ENCODE measurements at regions not wholly inside any gene's neighbourhood (a gene's known extent, or its start where the extent isn't known, plus 50 kb on each side); places are given as distances from the start of the nearest gene placed in this dataset.

DNA sequence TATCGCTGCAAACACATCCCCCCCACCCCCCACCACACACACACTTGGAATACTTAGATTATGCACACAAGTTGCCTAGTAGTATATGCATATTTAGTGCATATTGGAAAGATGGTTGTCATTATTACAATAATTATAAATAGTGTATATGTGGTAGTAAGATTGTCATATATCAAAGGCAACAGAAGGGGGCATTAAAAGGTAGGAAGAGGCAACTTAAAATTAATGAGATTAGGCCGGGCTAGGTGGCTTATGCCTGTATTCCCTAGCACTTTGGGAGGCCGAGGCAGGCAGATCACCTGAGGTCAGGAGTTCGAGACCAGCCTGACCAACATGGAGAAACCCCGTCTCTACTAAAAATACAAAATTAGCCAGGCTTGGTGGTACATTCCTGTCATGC lies 52.1 kb downstream of the GSC start:
- DNase-seq (ENCODE audit: low read depth in 2 of 2), result no peak

DNA sequence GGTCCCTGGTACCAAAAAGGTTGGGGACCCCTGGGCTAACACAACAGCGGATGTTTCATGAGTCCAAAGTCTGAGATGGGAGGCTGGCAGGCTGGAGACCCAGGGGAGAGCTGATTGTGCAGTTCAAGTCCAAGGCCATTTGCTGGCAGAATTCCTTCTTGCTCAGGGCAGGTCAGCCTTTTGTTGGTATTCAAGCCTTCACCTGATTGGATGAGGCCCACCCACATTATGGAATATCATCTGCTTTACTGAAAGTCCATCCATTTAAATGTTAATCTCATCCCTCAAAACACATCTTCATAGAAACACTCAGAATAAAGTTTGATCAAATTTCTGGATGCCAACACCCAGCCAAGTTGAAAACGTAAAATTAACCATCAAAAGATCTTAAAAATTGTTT lies 52.9 kb downstream of the GSC start:
- DNase-seq (ENCODE audit: low read depth in 2 of 2), result no peak

DNA sequence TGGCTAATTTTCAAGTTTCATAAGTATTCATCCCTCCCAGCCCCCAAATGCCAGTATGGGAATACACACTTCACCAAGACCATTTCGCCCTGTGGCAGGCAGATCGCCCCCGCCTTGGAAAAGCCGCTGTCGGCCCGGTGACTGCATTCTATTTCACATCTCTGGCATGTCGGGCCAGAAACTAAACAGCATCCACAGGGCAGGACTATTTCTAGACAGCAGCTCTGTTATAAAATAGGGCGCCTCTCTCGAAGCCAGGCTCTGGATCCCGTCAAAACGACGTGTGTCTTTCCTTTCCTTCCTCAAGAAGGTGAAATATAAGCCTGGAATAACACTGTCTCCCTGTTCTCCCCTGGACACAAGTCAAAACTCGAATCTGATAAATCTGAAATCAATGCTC lies 56.8 kb downstream of the GSC start:
- DNase-seq (ENCODE audit: low read depth in 2 of 2), result no peak

DNA sequence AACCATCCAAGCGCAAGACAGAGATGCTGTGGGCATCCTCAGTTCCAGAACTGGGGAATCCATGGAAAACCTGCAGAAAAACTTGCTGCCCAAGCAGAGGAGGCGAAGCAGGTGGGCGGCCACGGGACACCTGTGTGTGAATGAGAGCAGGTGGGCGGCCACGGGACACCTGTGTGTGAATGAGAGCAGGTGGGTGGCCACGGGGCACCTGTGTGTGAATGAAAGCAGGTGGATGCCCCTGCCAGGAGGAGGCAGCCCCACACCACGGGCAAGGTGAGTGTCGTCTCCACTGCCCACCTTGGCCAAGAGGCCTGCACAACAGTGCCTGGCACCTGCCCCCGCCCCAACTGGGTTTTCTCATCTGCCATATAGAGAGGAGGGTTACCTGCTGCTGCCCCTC lies 59.2 kb downstream of the GSC start:
- no peak for DNase-seq (ENCODE audit: low read depth in 2 of 2)

GRCh38 chr14:94707494-94707893 lies 62.4 kb downstream of the GSC start:
- no peak for DNase-seq (ENCODE audit: low read depth in 2 of 2)

DNA sequence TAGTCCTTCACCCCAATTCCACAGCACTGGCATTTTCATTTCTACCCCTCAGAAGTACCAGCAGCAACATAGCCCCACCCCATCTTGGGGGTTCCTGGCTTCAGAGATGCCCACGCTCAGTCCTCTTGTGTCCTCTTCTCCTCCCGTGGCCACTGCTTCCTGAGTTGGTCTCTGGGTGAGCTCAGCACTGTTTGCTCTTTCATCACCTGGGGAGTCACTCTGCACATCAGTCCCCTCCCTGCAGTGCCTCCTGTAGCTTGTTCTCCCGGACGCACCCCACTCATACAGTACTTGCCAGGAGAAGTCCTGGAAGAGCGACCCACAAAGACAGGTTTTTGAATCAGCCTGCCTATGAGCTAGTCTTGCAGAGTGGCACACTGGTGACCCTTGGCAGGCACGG lies 63.8 kb downstream of the GSC start:
- no peak for DNase-seq (ENCODE audit: low read depth in 2 of 2)

GRCh38 chr14:94702629-94703028 lies 67.3 kb downstream of the GSC start:
- no peak for DNase-seq (ENCODE audit: low read depth in 2 of 2)

DNA sequence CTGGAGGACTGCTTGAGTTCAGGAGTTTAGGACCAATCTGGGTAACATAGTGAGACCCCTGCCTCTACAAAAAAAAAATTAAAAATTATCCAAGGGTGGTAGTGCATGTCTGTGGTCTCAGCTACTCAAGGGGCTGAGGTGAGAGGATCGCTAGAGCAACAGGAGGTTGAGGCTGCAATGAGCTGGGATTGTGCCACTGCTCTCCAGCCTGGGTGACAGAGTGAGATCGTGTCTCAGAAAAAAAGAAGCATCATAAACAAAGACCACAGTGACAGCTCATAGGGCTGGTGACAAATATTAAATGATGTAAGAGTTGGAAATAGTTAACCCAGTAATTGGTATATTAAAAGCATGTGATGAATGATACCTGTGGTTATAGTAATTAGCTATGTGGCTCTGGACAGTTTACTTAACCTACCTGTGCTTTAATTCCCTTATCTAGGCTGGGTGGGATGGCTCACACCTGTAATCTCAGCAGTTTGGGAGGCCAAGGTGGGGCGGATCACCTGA lies 68.0 kb downstream of the GSC start:
- DNase-seq (ENCODE audit: low read depth in 2 of 2), result no peak

DNA sequence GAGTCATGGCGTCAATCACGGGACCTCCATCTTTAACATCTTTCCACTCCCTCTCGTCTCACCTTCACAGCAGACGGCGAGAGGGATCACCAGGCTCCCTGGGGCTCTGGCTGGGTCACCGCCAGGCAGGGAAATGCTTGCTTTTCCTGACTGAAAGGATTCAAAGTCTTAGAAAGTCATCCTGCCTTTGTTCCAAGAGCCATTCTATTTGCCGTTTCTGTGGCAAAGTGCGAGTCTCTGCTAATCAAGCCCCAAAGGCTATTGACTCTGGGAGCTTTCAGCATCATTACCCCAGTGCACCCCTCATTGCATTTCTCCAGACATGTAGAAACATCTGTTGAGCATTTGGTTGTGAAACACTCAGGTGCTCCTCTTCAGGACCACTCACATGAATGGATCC lies 69.6 kb downstream of the GSC start:
- DNase-seq (ENCODE audit: low read depth in 2 of 2), result no peak

DNA sequence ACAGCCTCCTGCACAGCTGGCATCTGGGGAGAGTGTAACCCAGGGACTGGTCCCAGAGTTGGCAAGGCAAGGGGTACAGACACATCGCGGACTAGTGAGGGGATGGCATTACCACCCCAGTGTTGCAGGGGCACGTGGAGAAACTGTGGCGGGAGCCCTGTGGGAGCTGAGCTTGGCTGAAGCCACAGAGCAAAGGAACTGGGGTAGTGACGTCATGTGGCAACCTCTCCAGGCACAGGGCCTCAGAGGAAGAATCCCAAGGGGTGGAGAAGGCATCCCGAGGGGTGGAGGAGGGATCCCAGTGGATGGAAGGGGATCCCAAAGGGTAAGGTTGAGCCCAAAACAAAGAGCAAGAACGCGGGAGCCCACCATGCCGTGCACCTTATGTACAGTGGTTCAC lies 70.1 kb downstream of the GSC start:
- no peak for DNase-seq (ENCODE audit: low read depth in 2 of 2)

- DNase-seq (ENCODE audit: low read depth in 2 of 2), result no peak
These were observed 71.9 kb downstream of the GSC start for GRCh38 chr14:94697773-94698556.

DNA sequence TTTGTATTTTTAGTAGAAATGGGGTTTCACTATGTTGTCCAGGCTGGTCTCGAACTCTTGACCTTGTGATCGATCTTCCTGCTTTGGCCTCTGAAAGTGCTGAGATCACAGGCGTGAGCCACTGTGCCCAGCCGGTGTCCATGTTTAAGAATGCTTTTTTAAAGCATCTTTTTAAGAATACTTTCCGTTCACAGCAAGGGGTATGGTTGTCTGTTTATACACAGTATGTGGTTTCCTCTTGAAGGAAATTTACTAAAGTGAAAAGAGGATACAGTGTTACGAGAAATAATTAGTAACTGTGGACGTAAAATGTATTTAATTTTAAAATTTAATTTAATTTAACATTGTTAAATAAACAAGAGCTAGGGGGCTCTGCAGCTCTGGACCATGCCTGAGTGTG lies 73.4 kb downstream of the GSC start:
- DNase-seq (ENCODE audit: low read depth in 2 of 2), result no peak

DNA sequence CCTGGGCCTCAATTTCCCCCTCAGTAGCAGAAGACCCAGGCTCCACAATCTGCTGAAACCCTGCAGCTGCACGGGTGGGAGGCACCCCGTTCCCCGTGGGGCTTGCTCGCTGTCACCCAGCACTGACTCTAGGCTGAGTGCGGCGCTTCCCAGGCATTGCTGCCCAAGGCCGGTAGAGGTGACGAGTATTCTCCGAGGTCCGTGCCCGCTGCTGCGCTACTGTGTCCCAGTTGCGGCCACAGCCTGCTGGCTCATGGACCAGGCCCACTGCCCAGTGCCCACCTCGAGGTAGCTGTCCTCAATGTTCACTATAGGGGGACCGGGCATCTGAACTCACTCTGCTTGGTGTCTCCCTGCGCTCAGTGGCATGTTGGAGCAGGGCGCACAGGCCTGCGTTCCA lies 74.7 kb downstream of the GSC start:
- DNase-seq (ENCODE audit: low read depth in 2 of 2), result no peak

DNA sequence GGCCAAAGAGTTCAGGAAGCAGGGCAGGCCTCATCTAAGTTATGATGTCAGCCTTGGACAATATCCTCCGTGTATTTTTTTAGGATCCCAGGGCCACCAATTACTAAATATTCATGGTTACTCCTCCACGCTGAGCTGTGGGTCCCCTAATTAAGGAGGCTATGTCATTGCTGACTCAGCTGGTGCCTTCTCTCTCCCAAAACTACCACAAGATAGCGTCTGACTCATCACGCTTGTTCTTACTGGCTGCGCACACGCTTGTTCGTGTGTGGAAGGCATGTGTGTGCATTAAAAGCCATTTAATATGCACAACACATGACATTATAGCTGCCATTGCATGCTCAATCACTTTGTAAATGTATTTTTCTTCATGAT lies 78.3 kb downstream of the GSC start:
- DNase-seq (ENCODE audit: low read depth in 2 of 2), result no peak

DNA sequence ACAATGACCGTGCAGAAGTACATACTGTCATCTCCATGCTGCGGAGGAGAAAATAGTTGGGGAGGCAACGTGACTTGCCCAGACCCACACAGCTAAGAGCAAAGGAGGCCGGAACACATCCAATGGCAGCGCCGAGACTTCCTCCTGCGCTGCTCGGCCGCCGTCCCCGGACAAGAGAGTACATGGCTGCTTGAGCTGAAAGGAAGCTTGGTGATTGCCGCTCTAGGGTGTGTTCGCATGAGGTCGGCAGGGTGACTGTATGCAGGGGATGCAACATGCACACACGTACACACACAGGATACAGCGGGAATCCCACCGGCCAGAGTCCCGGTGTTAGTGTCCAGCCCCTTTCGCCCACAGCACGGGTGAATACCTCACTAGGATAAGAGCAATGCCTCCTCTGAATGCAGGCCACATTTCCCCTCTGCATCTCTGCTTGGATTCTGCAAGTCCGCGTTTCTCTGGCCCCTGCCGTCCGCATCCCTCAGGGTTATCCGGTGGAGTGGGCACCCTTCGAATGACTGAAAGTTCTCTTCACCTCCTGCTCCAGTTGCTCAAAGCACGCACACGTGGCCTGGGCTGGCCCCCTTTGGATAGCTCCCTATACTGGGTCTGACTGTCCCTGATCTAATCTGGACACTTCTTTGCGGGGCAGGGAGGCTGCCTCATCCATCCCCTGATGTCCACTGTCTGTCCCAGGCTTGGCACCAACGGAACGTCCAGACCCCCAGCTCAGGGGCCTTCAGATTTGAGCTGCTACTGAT lies 78.8 kb downstream of the GSC start:
- DNase-seq (ENCODE audit: low read depth in 2 of 2), result no peak

DNA sequence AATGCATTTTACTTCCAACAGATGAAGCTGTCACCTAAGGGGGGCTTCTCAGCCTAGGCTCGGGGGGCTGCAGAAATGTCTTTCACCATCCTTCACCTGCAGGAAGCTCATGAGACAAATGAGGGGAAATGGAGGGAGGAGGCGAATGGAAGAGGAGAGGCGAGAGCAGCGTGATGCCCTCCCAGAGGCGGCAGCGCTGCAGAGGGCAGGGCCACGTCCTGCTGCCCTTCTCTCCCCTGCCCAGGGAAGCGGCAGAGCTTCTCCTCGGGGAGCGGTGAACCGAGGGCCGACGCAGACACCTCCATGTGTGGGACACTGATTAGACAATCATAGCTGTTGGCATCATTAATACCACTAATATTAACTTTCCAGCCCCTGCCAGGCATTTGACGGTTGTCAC lies 78.3 kb downstream of the SERPINA3 start:
- DNase-seq (ENCODE audit: low read depth in 2 of 2), result no peak

- no peak for DNase-seq (ENCODE audit: low read depth in 2 of 2)
These were observed 77.8 kb downstream of the SERPINA3 start for GRCh38 chr14:94689985-94690400.

DNA sequence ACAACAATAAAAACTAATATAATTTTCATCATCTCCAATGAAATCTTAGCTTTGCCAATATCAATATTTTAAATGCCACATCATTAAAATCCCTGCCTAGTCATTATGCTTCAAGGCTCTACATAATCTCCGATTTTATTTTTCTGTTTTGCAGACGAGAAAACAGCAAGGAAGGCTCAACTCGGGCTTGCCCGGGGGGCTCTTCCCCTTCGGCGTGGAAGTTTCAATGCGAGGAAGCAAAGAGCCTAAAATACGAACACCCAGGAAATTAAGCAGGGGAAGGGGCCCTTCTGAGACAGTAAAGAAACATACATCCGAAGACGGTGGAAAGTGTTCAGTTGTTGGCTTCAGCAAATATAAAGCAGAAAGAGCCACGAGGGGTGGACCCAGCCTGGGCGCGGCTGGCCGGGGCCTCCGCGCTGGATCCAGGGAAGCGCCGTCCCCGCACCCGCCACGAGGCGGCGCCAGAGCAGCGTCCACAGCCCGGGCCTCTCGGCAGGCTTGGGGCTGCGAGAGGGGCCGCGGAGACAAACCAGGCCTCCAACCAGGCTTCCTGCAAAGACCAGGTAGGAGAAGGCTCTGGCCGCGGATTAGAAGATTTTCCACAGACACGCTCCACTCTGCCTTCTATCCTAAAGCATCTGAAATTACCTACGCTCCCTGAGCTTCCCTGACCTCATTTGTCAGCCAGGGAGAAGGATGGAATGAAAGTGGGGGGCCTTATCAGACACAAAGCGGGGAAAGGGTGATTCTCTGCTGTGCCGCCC lies 77.2 kb downstream of the SERPINA3 start:
- peak; percentile 34 to 49 for DNase-seq (ENCODE audit: low read depth in 2 of 2)

DNA sequence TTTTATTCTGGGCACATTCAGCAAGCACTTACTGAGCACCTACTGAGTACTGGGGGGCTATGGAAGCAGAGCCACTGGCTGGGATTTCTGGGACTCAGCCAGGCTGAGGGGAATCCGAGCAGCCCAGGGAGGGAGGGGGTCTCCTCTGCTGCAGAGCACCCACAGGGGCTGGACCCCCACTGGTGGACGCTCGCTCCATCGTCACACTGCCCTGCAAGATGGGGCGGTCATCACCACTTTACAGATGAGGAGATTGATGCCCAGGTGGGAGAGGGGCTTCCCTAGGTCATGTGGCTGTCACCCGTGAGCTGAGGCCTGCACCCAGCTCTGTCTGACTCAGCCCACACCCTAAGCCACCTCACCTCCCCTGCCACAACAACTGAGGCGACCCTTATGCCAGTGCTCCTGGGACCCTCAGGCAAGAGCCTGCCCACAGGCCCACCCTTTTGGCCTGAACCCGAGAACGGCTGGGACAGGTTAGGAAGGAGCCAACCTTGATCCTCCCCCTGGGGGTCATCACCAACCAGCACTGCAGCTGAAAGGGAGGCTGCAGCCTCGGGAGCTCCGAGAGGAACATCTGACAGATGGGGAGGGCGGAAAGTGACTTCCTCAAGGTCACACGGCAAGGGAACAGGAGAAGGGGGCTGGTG lies 74.4 kb downstream of the SERPINA3 start:
- no peak for DNase-seq (ENCODE audit: low read depth in 2 of 2)

- no peak for DNase-seq (ENCODE audit: low read depth in 2 of 2)
These were observed 73.7 kb downstream of the SERPINA3 start for GRCh38 chr14:94685681-94686485.

DNA sequence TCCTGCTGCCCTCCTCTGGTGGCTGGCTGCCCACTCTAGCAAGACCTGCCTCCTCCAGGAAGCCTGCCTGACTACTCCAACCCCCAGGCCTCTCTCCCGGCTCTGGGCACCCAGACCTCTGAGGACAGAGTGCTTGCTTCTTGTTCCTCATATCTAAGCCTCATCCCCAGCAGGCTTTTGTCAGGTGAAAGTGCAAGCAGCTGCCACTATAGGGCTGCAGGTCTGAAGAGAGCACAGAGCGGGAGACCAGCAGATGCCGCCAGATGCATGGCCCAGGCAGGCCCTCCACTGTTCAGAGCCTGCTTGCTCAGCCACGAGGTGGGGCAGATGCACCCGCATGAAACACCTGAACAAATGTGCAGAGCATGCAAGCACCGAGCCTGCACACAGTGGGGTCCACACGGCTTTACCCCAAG lies 73.0 kb downstream of the SERPINA3 start:
- no peak for DNase-seq (ENCODE audit: low read depth in 2 of 2)
